C1 segment of cervical spinal cord (tissue), 14 donors: ENCODE measurements at regions not wholly inside any gene's neighbourhood (a gene's known extent, or its start where the extent isn't known, plus 50 kb on each side); places are given as distances from the start of the nearest gene placed in this dataset.

ENCODE experiments used
- DNase-seq, 14 donors: peaks; one replicate each; lab custom pipeline; 2025; lab: John Stamatoyannopoulos, UW

DNA sequence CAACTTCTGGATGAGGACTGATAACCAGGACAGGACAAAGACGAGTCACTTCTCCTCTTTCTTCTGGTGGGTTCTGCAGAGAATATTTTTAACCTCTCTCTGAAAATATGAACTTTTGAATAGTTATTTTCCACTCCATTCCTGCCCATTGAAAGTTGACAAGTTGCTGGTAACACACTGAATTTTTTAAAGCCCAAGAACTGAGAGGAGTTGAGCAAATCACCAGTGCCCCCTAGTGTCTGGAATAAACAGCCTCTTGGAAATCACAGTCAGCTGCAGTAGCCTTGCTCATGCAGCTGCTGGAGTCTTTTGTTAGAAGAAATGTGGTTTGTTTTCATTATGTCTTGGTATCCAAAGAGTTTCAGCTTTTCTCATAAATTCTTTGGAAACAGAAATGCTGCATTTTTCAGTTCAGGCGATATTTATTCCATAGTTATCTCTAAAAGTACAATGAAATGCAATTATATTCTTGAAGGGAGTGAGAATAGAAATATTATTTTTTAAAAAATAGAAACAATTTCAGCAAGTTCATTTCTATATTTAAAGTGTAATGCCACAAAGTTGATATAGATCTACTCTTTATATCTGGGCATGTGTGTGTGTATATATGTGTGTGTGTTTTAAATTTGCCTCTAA, 741.0 kb upstream of the CBLB start:
- peak in 12 of 14 donors; percentile 3 to 49 (median 31) for DNase-seq

DNA sequence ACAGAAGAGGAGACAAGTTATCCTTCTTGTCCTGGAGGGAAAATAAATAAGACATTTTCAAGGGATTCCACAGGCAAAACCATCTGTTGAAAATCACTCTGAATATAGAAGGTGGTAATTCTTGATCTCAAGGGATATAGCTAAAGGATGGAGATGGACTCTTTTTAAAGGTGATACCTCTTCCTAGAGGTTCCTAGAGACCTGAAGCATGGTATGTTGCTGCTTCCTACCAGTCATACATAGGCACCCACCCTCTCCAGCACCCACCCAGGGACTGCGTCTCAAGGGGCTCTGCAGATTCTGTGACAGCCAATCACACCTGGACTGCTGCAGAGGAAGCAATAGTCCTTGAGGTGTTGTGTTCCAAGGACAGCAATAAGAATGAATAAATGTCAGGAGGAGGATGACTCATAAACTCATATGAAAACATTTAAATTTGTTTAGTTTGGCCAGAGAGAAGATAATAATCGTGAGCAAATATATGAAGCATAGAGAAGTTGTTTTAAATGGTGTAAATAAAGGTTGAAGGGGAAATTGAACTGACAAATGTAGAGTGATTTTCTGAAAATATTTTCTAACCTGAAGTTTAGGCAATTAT, 741.6 kb upstream of the CBLB start:
- no peak for DNase-seq

- no peak for DNase-seq
Observed at GRCh38 chr3:106611116-106611515, 742.3 kb upstream of the CBLB start.

DNA sequence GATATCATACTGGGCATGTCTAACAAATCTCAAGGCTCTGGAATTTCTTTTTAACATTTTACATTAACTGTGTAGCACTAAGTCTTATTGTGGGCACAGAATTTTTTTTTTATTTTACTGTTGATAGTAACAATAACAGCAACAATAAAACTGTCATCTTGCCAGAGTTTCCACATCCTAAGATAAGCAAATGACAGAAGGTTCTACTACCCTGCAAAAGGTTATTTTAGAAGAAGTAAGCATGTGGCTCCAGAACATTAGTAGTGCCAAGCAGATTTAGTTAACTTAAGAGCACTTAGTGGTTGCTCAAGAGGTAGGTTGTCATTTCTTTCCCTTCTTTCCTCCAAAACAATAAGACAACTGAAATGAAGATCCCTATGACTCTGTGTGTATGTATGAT, 743.0 kb upstream of the CBLB start:
- no peak for DNase-seq

- DNase-seq: no peak
Observed at GRCh38 chr3:106616556-106616955, 747.7 kb upstream of the CBLB start.

DNA sequence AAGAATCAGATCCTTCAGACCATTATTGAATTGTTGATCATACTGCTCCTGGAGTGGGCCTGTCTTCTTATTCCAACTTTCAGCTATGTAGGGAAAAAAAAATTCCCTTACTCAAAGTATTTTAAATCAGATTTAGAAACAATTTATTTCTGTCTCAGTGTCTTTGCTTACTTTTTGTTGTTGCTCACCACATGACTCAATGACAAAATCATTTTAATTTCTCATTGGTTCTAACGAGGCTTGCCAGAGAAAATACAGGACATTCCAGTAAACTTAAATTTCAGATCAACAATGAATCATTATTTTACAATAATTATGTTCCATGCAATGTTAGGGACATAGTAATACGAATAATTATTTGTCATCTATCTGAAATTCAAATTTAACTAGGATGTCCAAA, 748.5 kb upstream of the CBLB start:
- DNase-seq: no peak

DNA sequence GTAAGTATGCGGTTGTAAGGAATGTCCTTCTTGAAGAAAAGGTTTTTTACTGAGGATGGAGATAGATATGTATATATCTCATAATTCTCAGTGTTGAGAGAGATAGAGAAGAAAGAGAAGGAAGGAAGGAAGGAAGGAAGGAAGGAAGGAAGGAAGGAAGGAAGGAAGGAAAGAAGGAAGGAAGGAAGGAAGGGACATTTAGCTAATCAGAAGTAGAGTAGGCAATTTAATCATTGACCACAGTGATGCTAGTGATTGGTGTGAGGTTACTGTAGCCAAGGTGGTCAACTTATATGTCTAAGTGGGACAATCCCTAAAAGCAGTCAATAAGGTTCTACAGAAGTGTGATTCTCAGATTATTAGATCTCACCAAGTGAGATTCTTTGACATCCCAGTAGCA, 751.8 kb upstream of the CBLB start:
- no peak for DNase-seq

- DNase-seq: no peak
Observed at GRCh38 chr3:106624154-106624553, 753.1 kb upstream of the CCDC54 start.

- DNase-seq: no peak
Observed at GRCh38 chr3:106628407-106628806, 748.8 kb upstream of the CCDC54 start.

- no peak for DNase-seq
Observed at GRCh38 chr3:106629215-106629832, 747.9 kb upstream of the CCDC54 start.

- DNase-seq: no peak
Observed at GRCh38 chr3:106631373-106632108, 745.7 kb upstream of the CCDC54 start.

DNA sequence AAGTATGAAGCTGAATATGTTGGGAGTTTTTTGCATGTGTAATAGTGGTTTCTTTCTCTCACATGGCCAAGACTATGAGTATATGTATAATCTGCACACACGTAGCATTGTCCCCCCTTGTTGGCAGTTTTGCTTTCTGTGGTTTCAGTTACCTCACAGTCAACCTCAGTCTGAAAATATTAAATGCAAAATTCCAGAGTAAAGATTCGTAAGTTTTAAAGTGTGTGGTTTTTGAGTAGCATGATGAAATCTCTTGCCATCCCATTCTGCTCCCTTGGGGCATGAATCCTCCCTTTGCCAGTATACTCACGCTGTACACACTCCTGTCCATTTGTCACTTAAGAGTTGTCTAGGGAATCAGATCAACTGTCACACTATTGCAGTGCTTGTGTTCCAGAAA, 742.0 kb upstream of the CCDC54 start:
- DNase-seq: no peak

- DNase-seq: no peak
Observed at GRCh38 chr3:106635826-106636225, 741.4 kb upstream of the CCDC54 start.

DNA sequence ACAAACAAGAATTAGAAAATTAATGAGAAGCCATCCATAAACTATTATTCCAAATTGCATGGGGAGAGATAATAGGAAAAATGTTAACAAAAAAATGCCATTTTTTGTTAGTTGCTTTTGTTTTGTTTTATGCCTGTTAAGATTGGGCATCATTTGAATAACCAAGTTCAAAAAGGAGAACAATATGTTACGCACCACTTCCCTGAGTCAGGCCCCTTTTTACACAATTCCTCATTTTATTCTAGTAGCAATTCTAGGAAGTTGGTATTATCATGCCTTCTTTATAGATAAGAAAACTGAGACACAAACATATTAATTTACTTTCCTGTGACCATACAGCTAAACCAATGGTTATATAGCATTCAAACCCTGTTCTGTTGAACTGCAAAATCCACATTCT, 736.9 kb upstream of the CCDC54 start:
- no peak for DNase-seq

DNA sequence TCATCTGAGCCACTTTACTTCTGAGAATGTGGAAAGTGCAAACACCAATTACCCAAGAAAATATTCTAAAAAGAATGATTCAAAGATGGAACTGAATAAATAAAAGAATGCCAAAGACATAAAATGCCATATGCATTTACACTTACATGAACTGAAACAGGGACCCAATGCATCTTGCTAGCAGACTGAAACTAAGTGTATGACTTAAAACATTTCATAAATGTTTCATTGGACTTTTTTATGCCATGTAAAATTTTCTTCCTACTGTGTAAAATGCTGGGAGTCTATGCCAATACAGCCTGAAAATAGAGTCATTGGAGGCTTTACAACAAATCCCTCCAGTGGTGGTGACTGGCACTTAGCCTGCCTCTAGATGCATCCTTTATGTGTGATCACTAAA, 735.1 kb upstream of the CCDC54 start:
- no peak for DNase-seq

- DNase-seq: no peak
Observed at GRCh38 chr3:106643684-106644161, 733.5 kb upstream of the CCDC54 start.

DNA sequence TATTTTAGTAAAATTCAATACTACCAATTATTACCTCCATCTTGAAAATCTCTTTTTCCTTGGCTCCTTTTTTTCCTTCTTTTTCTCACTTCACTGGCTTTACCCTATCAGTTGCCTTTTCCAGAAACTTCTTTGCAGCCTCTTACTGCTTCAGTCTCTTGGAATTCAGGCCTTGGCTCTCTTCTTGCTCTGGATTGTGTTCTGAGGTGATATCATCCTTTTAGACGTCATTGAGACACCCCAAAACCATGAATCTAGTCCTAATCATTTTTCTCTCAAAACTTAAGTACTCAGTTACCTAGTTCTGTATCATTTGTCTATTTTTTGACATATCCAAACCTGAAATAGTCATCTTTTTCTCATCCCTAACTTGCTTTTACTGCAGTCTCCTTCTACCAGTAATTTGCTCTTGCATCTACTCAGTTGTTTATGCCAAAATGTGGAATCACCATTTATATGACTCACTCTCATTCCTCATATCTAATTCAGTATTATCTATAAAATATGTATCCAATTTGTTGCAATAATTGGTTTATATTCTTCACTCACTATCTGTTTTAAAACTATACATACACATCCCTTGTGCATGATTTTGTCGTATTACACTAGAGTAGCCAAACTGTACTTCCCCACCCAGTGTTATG, 703.2 kb upstream of the CCDC54 start:
- DNase-seq: no peak

GRCh38 chr3:106675451-106675850, 701.8 kb upstream of the CCDC54 start:
- no peak for DNase-seq

DNA sequence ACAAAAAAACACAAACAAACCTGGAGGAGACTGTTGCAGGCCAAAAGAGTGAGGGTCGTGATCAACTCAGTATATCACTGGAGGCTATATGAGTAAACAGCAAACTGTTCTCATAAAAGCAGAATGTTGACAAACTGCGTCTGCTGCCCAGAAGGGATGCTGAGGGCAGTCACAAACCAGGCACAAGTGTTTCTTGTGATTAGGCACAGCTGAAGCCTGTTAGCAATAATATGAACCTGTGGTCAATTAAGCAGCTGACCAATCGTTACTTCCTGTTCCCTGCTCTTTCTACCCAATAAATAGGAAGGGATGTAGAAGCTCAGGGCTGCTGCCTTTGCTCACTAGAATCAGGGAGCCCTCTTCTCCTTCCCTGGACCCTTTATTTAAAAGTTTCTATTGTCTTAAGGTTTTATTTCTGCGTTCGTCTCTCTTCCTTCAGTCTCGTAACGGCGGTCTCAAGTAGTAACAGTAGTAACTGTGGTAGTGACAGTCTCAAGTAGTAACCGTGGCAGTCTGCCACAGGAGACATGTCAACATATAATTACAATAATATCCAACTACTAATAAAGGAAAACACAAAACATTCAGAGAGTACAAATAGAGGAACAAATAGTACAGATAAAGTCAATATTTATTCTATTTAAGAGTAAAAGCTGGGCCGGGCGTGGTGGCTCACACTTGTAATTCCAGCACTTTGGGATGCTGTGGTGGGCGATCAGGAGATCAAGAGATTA, 698.4 kb upstream of the CCDC54 start:
- DNase-seq: no peak

DNA sequence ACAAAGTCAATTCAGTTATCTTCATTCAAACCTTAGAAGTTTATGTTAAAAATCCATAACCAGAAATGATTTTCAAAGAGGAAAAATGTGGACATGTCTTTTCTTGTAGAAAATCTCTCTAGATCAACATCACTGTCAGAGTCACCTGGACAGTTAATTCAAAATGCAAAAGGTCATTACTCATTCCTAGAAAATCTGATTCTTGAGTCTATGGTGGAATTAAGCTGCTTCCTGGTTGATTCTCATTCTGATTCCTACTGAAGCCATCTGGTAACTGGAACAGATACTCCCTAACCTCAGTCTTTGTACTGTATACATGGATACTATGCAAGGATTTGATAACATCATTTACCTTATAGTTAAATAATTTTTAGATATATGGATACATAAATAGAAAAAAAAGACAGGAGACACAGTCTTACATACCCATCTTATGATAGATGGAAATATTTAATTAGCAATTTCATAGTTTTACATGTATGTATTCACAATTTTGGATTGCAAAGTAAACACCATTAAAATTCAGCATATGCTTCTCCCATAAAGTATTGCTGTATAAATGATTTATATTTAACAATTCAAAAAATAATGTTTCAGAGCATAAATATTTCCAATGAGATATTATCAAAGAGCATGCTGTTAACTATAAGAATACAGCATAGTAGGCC, 693.2 kb upstream of the CCDC54 start:
- no peak for DNase-seq

GRCh38 chr3:106685745-106686144, 691.5 kb upstream of the CCDC54 start:
- DNase-seq: no peak
